Right lung (tissue), 2 donors: ENCODE measurements at regions not wholly inside any gene's neighbourhood (a gene's known extent, or its start where the extent isn't known, plus 50 kb on each side); places are given as distances from the start of the nearest gene placed in this dataset.

Experiments
- DNase-seq, 2 donors: peaks; one replicate each; pipeline ENCODE4 v3.0.0-alpha.2; 2013

- no peak for DNase-seq
Observed at GRCh38 chr20:6886065-6886729, 118.7 kb downstream of the BMP2 start.

- no peak for DNase-seq
Observed at GRCh38 chr20:6887966-6888365, 120.5 kb downstream of the BMP2 start.

- DNase-seq: no peak
Observed at GRCh38 chr20:6888736-6889395, 121.4 kb downstream of the BMP2 start.

GRCh38 chr20:6892724-6893123 lies 125.2 kb downstream of the BMP2 start:
- DNase-seq: no peak

GRCh38 chr20:6898928-6899327 lies 131.4 kb downstream of the BMP2 start:
- no peak for DNase-seq

- DNase-seq: no peak
Observed at GRCh38 chr20:6906871-6907270, 139.4 kb downstream of the BMP2 start.

- no peak for DNase-seq
Observed at GRCh38 chr20:6908673-6909072, 141.2 kb downstream of the BMP2 start.

- DNase-seq: no peak
Observed at GRCh38 chr20:6909608-6910007, 142.1 kb downstream of the BMP2 start.

- no peak for DNase-seq
Observed at GRCh38 chr20:6914986-6915385, 147.5 kb downstream of the BMP2 start.

GRCh38 chr20:6916938-6917337 lies 149.5 kb downstream of the BMP2 start:
- no peak for DNase-seq

- peak; percentile 50 to 63 for DNase-seq
Observed at GRCh38 chr20:6919792-6920468, 152.4 kb downstream of the BMP2 start.

GRCh38 chr20:6920991-6921613 lies 153.6 kb downstream of the BMP2 start:
- DNase-seq: no peak

GRCh38 chr20:6921717-6922386 lies 154.4 kb downstream of the BMP2 start:
- DNase-seq: no peak

- DNase-seq: no peak
Observed at GRCh38 chr20:6924681-6925080, 157.2 kb downstream of the BMP2 start.

- no peak for DNase-seq
Observed at GRCh38 chr20:6925744-6926278, 158.3 kb downstream of the BMP2 start.

- DNase-seq: no peak
Observed at GRCh38 chr20:6940048-6940447, 172.6 kb downstream of the BMP2 start.

- DNase-seq: no peak
Observed at GRCh38 chr20:6940876-6941275, 173.4 kb downstream of the BMP2 start.

GRCh38 chr20:6941571-6941970 lies 174.1 kb downstream of the BMP2 start:
- no peak for DNase-seq

- DNase-seq: no peak
Observed at GRCh38 chr20:6942266-6942665, 174.8 kb downstream of the BMP2 start.

GRCh38 chr20:6944292-6944691 lies 176.8 kb downstream of the BMP2 start:
- DNase-seq: no peak

- DNase-seq: no peak
Observed at GRCh38 chr20:6953611-6954010, 186.1 kb downstream of the BMP2 start.

- DNase-seq: no peak
Observed at GRCh38 chr20:6954219-6954618, 186.7 kb downstream of the BMP2 start.
